ENCODE measurements at regions not wholly inside any gene's neighbourhood (a gene's known extent, or its start where the extent isn't known, plus 50 kb on each side); places are given as distances from the start of the nearest gene placed in this dataset.

GRCh38 chr4:159606835-159607234, 504.0 kb downstream of the RAPGEF2 start:
- TF ChIP-seq CTCF (conservative IDR thresholded peaks at IDR 0.05; ENCODE audit: low read depth, low read length): no peak
- no peak overlapping the region for H3K4me3 ChIP-seq (ENCODE audit: low read depth, low read length)
- no peak for DNase-seq (ENCODE audit: low read depth)

GRCh38 chr4:159607809-159608208, 504.9 kb downstream of the RAPGEF2 start:
- peak; percentile 48 for DNase-seq (ENCODE audit: low read depth)
- no peak overlapping the region for H3K4me3 ChIP-seq (ENCODE audit: low read depth, low read length)
- TF ChIP-seq CTCF (conservative IDR thresholded peaks at IDR 0.05; ENCODE audit: low read depth, low read length): no peak

GRCh38 chr4:159608436-159608835, 505.6 kb downstream of the RAPGEF2 start:
- no peak overlapping the region for H3K4me3 ChIP-seq (ENCODE audit: low read depth, low read length)
- DNase-seq (ENCODE audit: low read depth): peak; percentile 36
- peak; percentile 46 for TF ChIP-seq CTCF (conservative IDR thresholded peaks at IDR 0.05; ENCODE audit: low read depth, low read length)

GRCh38 chr4:159632031-159632430, 529.2 kb downstream of the RAPGEF2 start:
- no peak for DNase-seq (ENCODE audit: low read depth)
- TF ChIP-seq CTCF (conservative IDR thresholded peaks at IDR 0.05; ENCODE audit: low read depth, low read length): no peak
- no peak overlapping the region for H3K4me3 ChIP-seq (ENCODE audit: low read depth, low read length)

- no peak for DNase-seq (ENCODE audit: low read depth)
- no peak overlapping the region for H3K4me3 ChIP-seq (ENCODE audit: low read depth, low read length)
Observed at GRCh38 chr4:159639671-159640323, 536.9 kb downstream of the RAPGEF2 start.

GRCh38 chr4:159649237-159649636, 546.4 kb downstream of the RAPGEF2 start:
- TF ChIP-seq CTCF (conservative IDR thresholded peaks at IDR 0.05; ENCODE audit: low read depth, low read length): no peak
- no peak overlapping the region for H3K4me3 ChIP-seq (ENCODE audit: low read depth, low read length)
- DNase-seq (ENCODE audit: low read depth): no peak

More at GRCh38 chr4:159639671-159640323, 536.9 kb downstream of the RAPGEF2 start:
- no peak for TF ChIP-seq CTCF (conservative IDR thresholded peaks at IDR 0.05; ENCODE audit: low read depth, low read length)

- no peak overlapping the region for H3K4me3 ChIP-seq (ENCODE audit: low read depth, low read length)
- TF ChIP-seq CTCF (conservative IDR thresholded peaks at IDR 0.05; ENCODE audit: low read depth, low read length): no peak
- peak; percentile 7 for DNase-seq (ENCODE audit: low read depth)
Observed at GRCh38 chr4:159652871-159653270, 550.0 kb downstream of the RAPGEF2 start.

Data from epithelial cell of proximal tubule (primary cell).